T-cell (primary cell): ENCODE measurements at regions not wholly inside any gene's neighbourhood (a gene's known extent, or its start where the extent isn't known, plus 50 kb on each side); places are given as distances from the start of the nearest gene placed in this dataset.
"Not testable (repeated sequence)": the region's sequence is repeated elsewhere in the genome, so short reads cannot be mapped to it uniquely, and the experiment has no call there.

Experiments
- ATAC-seq, 4 experiments: fragments of 200-7000 bp in 3 of 4; fragments of 150-1000 bp in 1 of 4; cut with Tn5 transposase; replicated peaks in 1 of 4; 1 replicate in 3 of 4; 2 replicates in 1 of 4; pipeline ENCODE4 v1.10.0; 2021; ENCODE audit warnings: moderate library complexity in 3 of 4, mild to moderate bottlenecking in 2 of 4, moderate number of reproducible peaks in 1 of 4
- CTCF ChIA-PET, 2 donors: fragments of 300-600 bp; sonication (Branson Sonifier 250); formaldehyde crosslinking; loops; one replicate each; lab custom pipeline; 2022; ENCODE audit warnings: antibody characterized with exemption in 2 of 2; lab: Charles Lee
- POLR2A ChIA-PET, 2 donors: fragments of 300-600 bp; sonication (Branson Sonifier 250); formaldehyde crosslinking; loops; one replicate each; lab custom pipeline; 2022; ENCODE audit warnings: antibody characterized with exemption in 2 of 2; lab: Charles Lee
- DNase-seq, 35 experiments: peaks; one replicate each; pipeline versions ENCODE4 v3.0.0 to v3.0.0-alpha.2; 2013 to 2023
- H3K27ac ChIP-seq: one replicate; pipeline ENCODE4 v1.5.1; 2013; ENCODE audit warnings: low read length
- H3K27me3 ChIP-seq, 2 experiments: replicated peaks in 1 of 2; 1 replicate in 1 of 2; 2 replicates in 1 of 2; pipeline versions ENCODE4 v1.6.1 to v1.7.0; 2013; ENCODE audit warnings: low read length in 1 of 2, mixed read lengths in 1 of 2; ENCODE audit not compliant: control insufficient read depth in 2 of 2, insufficient read depth in 2 of 2; ENCODE audit errors: extremely low read depth in 1 of 2
- H3K36me3 ChIP-seq, 2 donors: 1 replicate in 1 of 2; 2 replicates in 1 of 2; pipeline versions ENCODE4 v1.6.1 to v1.7.0; 2013; ENCODE audit warnings: low read length in 1 of 2; ENCODE audit not compliant: control insufficient read depth in 2 of 2, insufficient read depth in 1 of 2; ENCODE audit errors: extremely low read depth in 1 of 2
- H3K4me1 ChIP-seq, 2 experiments: 1 replicate in 1 of 2; 2 replicates in 1 of 2; pipeline versions ENCODE4 v1.6.1 to v1.7.0; 2013; ENCODE audit warnings: low read length in 2 of 2, mixed read lengths in 1 of 2; ENCODE audit not compliant: insufficient read depth in 2 of 2, control insufficient read depth in 1 of 2; ENCODE audit errors: extremely low read depth in 1 of 2
- H3K4me3 ChIP-seq, 2 donors: 1 replicate in 1 of 2; 2 replicates in 1 of 2; pipeline versions ENCODE4 v1.5.1 to v1.7.0; 2013; ENCODE audit warnings: mild to moderate bottlenecking in 2 of 2, low read length in 1 of 2, moderate library complexity in 1 of 2; ENCODE audit not compliant: control insufficient read depth in 1 of 2; ENCODE audit errors: extremely low read depth in 1 of 2
- H3K9me3 ChIP-seq: 2 replicates; pipeline ENCODE4 v1.7.0; 2013
- H3K27ac Mint-ChIP-seq, 2 donors: one replicate each; pipeline ENCODE4 v1.8.0; 2020 to 2021; ENCODE audit warnings: mild to moderate bottlenecking in 2 of 2, mixed read lengths in 2 of 2
- H3K27me3 Mint-ChIP-seq, 2 donors: one replicate each; pipeline ENCODE4 v1.8.0; 2021 to 2022; ENCODE audit warnings: mixed read lengths in 2 of 2
- H3K36me3 Mint-ChIP-seq: one replicate; pipeline ENCODE4 v1.8.0; 2021; ENCODE audit warnings: mixed read lengths
- H3K4me1 Mint-ChIP-seq, 3 donors: one replicate each; pipeline ENCODE4 v1.8.0; 2020 to 2022; ENCODE audit warnings: mixed read lengths in 3 of 3, mild to moderate bottlenecking in 1 of 3
- H3K4me3 Mint-ChIP-seq, 3 donors: one replicate each; pipeline ENCODE4 v1.8.0; 2020 to 2022; ENCODE audit warnings: mild to moderate bottlenecking in 3 of 3, mixed read lengths in 3 of 3, moderate library complexity in 3 of 3
- H3K9me3 Mint-ChIP-seq, 3 donors: one replicate each; pipeline ENCODE4 v1.8.0; 2020 to 2022; ENCODE audit warnings: mixed read lengths in 3 of 3
- WGBS: methylation state at CpG from one replicate; pipeline ENCODE4 v1.1.5; 2013; ENCODE audit warnings: missing lambda C conversion rate; ENCODE audit not compliant: insufficient coverage; 5-methylcytosine and 5-hydroxymethylcytosine counted together

- H3K4me1 Mint-ChIP-seq, ATAC-seq, H3K4me3 ChIP-seq, H3K36me3 Mint-ChIP-seq, H3K4me1 ChIP-seq, H3K27ac Mint-ChIP-seq, H3K27me3 ChIP-seq, DNase-seq, H3K27ac ChIP-seq, POLR2A ChIA-PET, H3K36me3 ChIP-seq, CTCF ChIA-PET, H3K4me3 Mint-ChIP-seq, H3K9me3 Mint-ChIP-seq, H3K9me3 ChIP-seq: not testable (repeated sequence)
- H3K27me3 Mint-ChIP-seq = peaks cover 35 to 41% of the 10 kb centered on the region in 2 donors
- WGBS = 77% methylated on average over 4 of the region's 4 CpGs
Measured at GRCh38 chr11:71738317-71738716, 94.7 kb upstream of the DEFB108B start.

- POLR2A ChIA-PET, H3K4me3 Mint-ChIP-seq, CTCF ChIA-PET, H3K9me3 ChIP-seq, H3K36me3 ChIP-seq, ATAC-seq, H3K27me3 ChIP-seq, H3K9me3 Mint-ChIP-seq, H3K4me1 Mint-ChIP-seq, H3K27ac Mint-ChIP-seq, H3K36me3 Mint-ChIP-seq, DNase-seq, H3K4me1 ChIP-seq, H3K4me3 ChIP-seq, H3K27ac ChIP-seq: not testable (repeated sequence)
- peaks cover 30 to 38% of the 10 kb centered on the region in 2 donors for H3K27me3 Mint-ChIP-seq
- 19% methylated on average over 5 of the region's 11 CpGs for WGBS
Measured at GRCh38 chr11:71743385-71743784, 89.6 kb upstream of the DEFB108B start.

- H3K27me3 Mint-ChIP-seq = peaks cover 28 to 35% of the 10 kb centered on the region in 2 donors
- H3K4me3 Mint-ChIP-seq, H3K27ac ChIP-seq, H3K27ac Mint-ChIP-seq, H3K27me3 ChIP-seq, ATAC-seq, CTCF ChIA-PET, H3K36me3 ChIP-seq, H3K4me3 ChIP-seq, H3K9me3 ChIP-seq, H3K4me1 Mint-ChIP-seq, H3K9me3 Mint-ChIP-seq, DNase-seq, H3K36me3 Mint-ChIP-seq, POLR2A ChIA-PET, H3K4me1 ChIP-seq: not testable (repeated sequence)
- WGBS = no CpG with 5 or more reads among the region's 11 CpGs
Measured at GRCh38 chr11:71745656-71746055, 87.3 kb upstream of the DEFB108B start.

GRCh38 chr11:71746263-71746662 lies 86.7 kb upstream of the DEFB108B start:
- H3K9me3 Mint-ChIP-seq, H3K9me3 ChIP-seq, H3K27ac Mint-ChIP-seq, H3K4me3 ChIP-seq, H3K27ac ChIP-seq, ATAC-seq, DNase-seq, CTCF ChIA-PET, H3K4me3 Mint-ChIP-seq, POLR2A ChIA-PET, H3K4me1 Mint-ChIP-seq, H3K36me3 Mint-ChIP-seq, H3K4me1 ChIP-seq, H3K36me3 ChIP-seq, H3K27me3 ChIP-seq: not testable (repeated sequence)
- H3K27me3 Mint-ChIP-seq = peaks cover 28 to 34% of the 10 kb centered on the region in 2 donors
- no CpG with 5 or more reads among the region's 5 CpGs for WGBS

- H3K27me3 ChIP-seq, H3K4me1 Mint-ChIP-seq, H3K36me3 ChIP-seq, H3K4me3 ChIP-seq, ATAC-seq, H3K9me3 ChIP-seq, CTCF ChIA-PET, H3K4me3 Mint-ChIP-seq, H3K36me3 Mint-ChIP-seq, DNase-seq, H3K4me1 ChIP-seq, H3K9me3 Mint-ChIP-seq, POLR2A ChIA-PET, H3K27ac ChIP-seq, H3K27ac Mint-ChIP-seq: not testable (repeated sequence)
- peaks cover 29 to 34% of the 10 kb centered on the region in 2 donors for H3K27me3 Mint-ChIP-seq
- 69% methylated on average over 2 of the region's 14 CpGs for WGBS
Measured at GRCh38 chr11:71748965-71749620, 83.9 kb upstream of the DEFB108B start.

GRCh38 chr11:71750908-71751307 lies 82.1 kb upstream of the DEFB108B start:
- H3K27me3 Mint-ChIP-seq = peaks cover 31 to 42% of the 10 kb centered on the region in 2 donors
- POLR2A ChIA-PET = not testable (repeated sequence)

More at GRCh38 chr11:71750908-71751307, 82.1 kb upstream of the DEFB108B start:
- CTCF ChIA-PET, H3K4me1 ChIP-seq, H3K27ac Mint-ChIP-seq, H3K36me3 Mint-ChIP-seq, H3K4me3 ChIP-seq, H3K27ac ChIP-seq, H3K36me3 ChIP-seq, H3K4me1 Mint-ChIP-seq, H3K9me3 ChIP-seq, DNase-seq, ATAC-seq, H3K9me3 Mint-ChIP-seq, H3K27me3 ChIP-seq, H3K4me3 Mint-ChIP-seq: not testable (repeated sequence)
- WGBS = no CpG with 5 or more reads among the region's 11 CpGs
